Fibroblast of villous mesenchyme (primary cell): ENCODE measurements at regions not wholly inside any gene's neighbourhood (a gene's known extent, or its start where the extent isn't known, plus 50 kb on each side); places are given as distances from the start of the nearest gene placed in this dataset.

Experiments
- DNase-seq: peaks from one replicate; pipeline ENCODE4 v3.0.0-alpha.2; 2010; ENCODE audit warnings: low read depth
- H3K4me3 ChIP-seq: 2 replicates; pipeline ENCODE4 v1.5.1; 2011; ENCODE audit warnings: low read depth, mild to moderate bottlenecking, low read length
- CTCF ChIP-seq: IDR thresholded peaks from 2 replicates; pipeline ENCODE4 v1.5.1; 2012; ENCODE audit warnings: low read depth, mild to moderate bottlenecking, low read length; ENCODE audit not compliant: insufficient read depth

GRCh38 chr13:21942061-21942460, 271.2 kb downstream of the FGF9 start:
- H3K4me3 ChIP-seq, result no peak overlapping the region
- no peak for TF ChIP-seq CTCF
- no peak for DNase-seq

- TF ChIP-seq CTCF, result no peak
- DNase-seq, result no peak
- no peak overlapping the region for H3K4me3 ChIP-seq
Measured at GRCh38 chr13:21944610-21945009, 273.7 kb downstream of the FGF9 start.

GRCh38 chr13:21945195-21945594, 274.3 kb downstream of the FGF9 start:
- TF ChIP-seq CTCF, result no peak
- no peak overlapping the region for H3K4me3 ChIP-seq
- DNase-seq, result no peak

GRCh38 chr13:21946964-21947363, 276.1 kb downstream of the FGF9 start:
- DNase-seq, result no peak
- no peak for TF ChIP-seq CTCF

GRCh38 chr13:21948769-21949474, 278.0 kb downstream of the FGF9 start:
- DNase-seq, result no peak
- TF ChIP-seq CTCF, result no peak
- no peak overlapping the region for H3K4me3 ChIP-seq

More at GRCh38 chr13:21946964-21947363, 276.1 kb downstream of the FGF9 start:
- no peak overlapping the region for H3K4me3 ChIP-seq

- no peak for DNase-seq
- no peak for TF ChIP-seq CTCF
Measured at GRCh38 chr13:21949818-21950429, 279.1 kb downstream of the FGF9 start.

More at GRCh38 chr13:21949818-21950429, 279.1 kb downstream of the FGF9 start:
- no peak overlapping the region for H3K4me3 ChIP-seq
